Ishikawa (cell line): ENCODE measurements at regions not wholly inside any gene's neighbourhood (a gene's known extent, or its start where the extent isn't known, plus 50 kb on each side); places are given as distances from the start of the nearest gene placed in this dataset.

Source experiments
- CEBPB ChIP-seq: IDR thresholded peaks from 2 replicates; pipeline ENCODE4 v1.6.1; 2012
- CREB1 ChIP-seq: IDR thresholded peaks from 2 replicates; pipeline ENCODE4 v1.6.1; 2012; ENCODE audit warnings: low read depth
- EGR1 ChIP-seq: IDR thresholded peaks from 2 replicates; pipeline ENCODE4 v1.6.1; 2012
- EP300 ChIP-seq: IDR thresholded peaks from 2 replicates; pipeline ENCODE4 v1.6.1; 2012; ENCODE audit warnings: borderline replicate concordance
- FOXM1 ChIP-seq: IDR thresholded peaks from 2 replicates; pipeline ENCODE4 v1.6.1; 2012; ENCODE audit warnings: low read depth, borderline replicate concordance
- NFIC ChIP-seq: IDR thresholded peaks from 2 replicates; pipeline ENCODE4 v1.6.1; 2012
- RAD21 ChIP-seq: IDR thresholded peaks from 2 replicates; pipeline ENCODE4 v1.6.1; 2012; ENCODE audit warnings: low read depth
- TAF1 ChIP-seq: IDR thresholded peaks from 2 replicates; pipeline ENCODE4 v1.6.1; 2012; ENCODE audit warnings: low read depth, mild to moderate bottlenecking
- TCF12 ChIP-seq: IDR thresholded peaks from 2 replicates; pipeline ENCODE4 v1.6.1; 2012; ENCODE audit warnings: low read depth
- TEAD4 ChIP-seq: IDR thresholded peaks from 2 replicates; pipeline ENCODE4 v1.6.1; 2012
- USF1 ChIP-seq: IDR thresholded peaks from 2 replicates; pipeline ENCODE4 v1.6.1; 2012
- YY1 ChIP-seq: IDR thresholded peaks from 2 replicates; pipeline ENCODE4 v1.6.1; 2012; ENCODE audit warnings: low read depth
- ZBTB7A ChIP-seq: IDR thresholded peaks from 2 replicates; pipeline ENCODE4 v1.6.1; 2012; ENCODE audit warnings: low read depth
- TF ChIP-seq, protein P1 (sequence below): IDR thresholded peaks from 2 replicates; pipeline ENCODE4 v1.6.1; 2012
- TF ChIP-seq, protein P2 (sequence below): IDR thresholded peaks from 2 replicates; pipeline ENCODE4 v1.6.1; 2012; ENCODE audit warnings: low read depth, mild to moderate bottlenecking

- TF ChIP-seq EGR1 (no peak), TCF12 (no peak), FOXM1 (no peak), ZBTB7A (no peak), CREB1 (no peak), EP300 (no peak), USF1 (no peak), YY1 (no peak), CEBPB (no peak)
- TF ChIP-seq, protein P1, sequence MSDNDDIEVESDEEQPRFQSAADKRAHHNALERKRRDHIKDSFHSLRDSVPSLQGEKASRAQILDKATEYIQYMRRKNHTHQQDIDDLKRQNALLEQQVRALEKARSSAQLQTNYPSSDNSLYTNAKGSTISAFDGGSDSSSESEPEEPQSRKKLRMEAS: no peak
- TF ChIP-seq, protein P2, sequence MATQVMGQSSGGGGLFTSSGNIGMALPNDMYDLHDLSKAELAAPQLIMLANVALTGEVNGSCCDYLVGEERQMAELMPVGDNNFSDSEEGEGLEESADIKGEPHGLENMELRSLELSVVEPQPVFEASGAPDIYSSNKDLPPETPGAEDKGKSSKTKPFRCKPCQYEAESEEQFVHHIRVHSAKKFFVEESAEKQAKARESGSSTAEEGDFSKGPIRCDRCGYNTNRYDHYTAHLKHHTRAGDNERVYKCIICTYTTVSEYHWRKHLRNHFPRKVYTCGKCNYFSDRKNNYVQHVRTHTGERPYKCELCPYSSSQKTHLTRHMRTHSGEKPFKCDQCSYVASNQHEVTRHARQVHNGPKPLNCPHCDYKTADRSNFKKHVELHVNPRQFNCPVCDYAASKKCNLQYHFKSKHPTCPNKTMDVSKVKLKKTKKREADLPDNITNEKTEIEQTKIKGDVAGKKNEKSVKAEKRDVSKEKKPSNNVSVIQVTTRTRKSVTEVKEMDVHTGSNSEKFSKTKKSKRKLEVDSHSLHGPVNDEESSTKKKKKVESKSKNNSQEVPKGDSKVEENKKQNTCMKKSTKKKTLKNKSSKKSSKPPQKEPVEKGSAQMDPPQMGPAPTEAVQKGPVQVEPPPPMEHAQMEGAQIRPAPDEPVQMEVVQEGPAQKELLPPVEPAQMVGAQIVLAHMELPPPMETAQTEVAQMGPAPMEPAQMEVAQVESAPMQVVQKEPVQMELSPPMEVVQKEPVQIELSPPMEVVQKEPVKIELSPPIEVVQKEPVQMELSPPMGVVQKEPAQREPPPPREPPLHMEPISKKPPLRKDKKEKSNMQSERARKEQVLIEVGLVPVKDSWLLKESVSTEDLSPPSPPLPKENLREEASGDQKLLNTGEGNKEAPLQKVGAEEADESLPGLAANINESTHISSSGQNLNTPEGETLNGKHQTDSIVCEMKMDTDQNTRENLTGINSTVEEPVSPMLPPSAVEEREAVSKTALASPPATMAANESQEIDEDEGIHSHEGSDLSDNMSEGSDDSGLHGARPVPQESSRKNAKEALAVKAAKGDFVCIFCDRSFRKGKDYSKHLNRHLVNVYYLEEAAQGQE: no peak
Observed at GRCh38 chr10:121414366-121415062, 183.7 kb downstream of the FGFR2 start.

DNA sequence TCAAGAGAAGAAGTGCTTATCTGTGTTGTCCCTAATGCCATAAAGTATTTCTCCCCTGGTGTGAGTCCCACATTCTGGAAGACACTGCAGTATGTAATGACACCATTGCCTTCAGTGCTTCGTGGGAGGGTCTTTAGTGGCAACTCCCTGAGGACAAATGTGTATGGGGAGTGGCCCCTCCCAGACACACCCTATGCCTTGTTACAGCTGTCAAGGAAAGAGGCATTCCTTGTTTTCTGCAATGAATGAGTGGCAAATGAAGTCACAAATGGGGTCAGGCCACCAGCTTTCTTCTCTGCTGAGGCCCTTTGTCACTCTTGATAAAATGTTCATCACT lies 183.2 kb downstream of the FGFR2 start:
- no peak for TF ChIP-seq TAF1
- no peak for TF ChIP-seq EP300
- TF ChIP-seq USF1: no peak
- TF ChIP-seq, protein P1: no peak
- no peak for TF ChIP-seq CREB1

- TF ChIP-seq, protein P2: no peak
- no peak for TF ChIP-seq EGR1
- TF ChIP-seq EP300: no peak
- no peak for TF ChIP-seq TCF12
- TF ChIP-seq RAD21: no peak
- TF ChIP-seq CREB1: no peak
- TF ChIP-seq TEAD4: no peak
- TF ChIP-seq FOXM1: no peak
- TF ChIP-seq CEBPB: no peak
- TF ChIP-seq ZBTB7A: no peak
- TF ChIP-seq, protein P1: no peak
- no peak for TF ChIP-seq TAF1
- no peak for TF ChIP-seq NFIC
Observed at GRCh38 chr10:121416071-121416470, 182.2 kb downstream of the FGFR2 start.

GRCh38 chr10:121417298-121417697 lies 180.9 kb downstream of the FGFR2 start:
- TF ChIP-seq, protein P2: no peak
- TF ChIP-seq EP300 (no peak), CEBPB (no peak), RAD21 (no peak), FOXM1 (no peak), ZBTB7A (no peak), CREB1 (no peak), YY1 (no peak), TAF1 (no peak), TEAD4 (no peak), TCF12 (no peak), EGR1 (no peak), NFIC (no peak), USF1 (no peak)
- TF ChIP-seq, protein P1: no peak
